ENCODE measurements at regions not wholly inside any gene's neighbourhood (a gene's known extent, or its start where the extent isn't known, plus 50 kb on each side); places are given as distances from the start of the nearest gene placed in this dataset.

GRCh38 chr20:11354846-11355245, 562.8 kb upstream of the BTBD3 start:
- no peak overlapping the region for H3K4me3 ChIP-seq (ENCODE audit: low read depth, poor library complexity, severe bottlenecking)
- WGBS, 2 donors = 87 to 89% methylated on average over 4 of the region's 4 CpGs
- DNase-seq (ENCODE audit: low spot score in 2 of 2) = no peak
- TF ChIP-seq, protein P1, sequence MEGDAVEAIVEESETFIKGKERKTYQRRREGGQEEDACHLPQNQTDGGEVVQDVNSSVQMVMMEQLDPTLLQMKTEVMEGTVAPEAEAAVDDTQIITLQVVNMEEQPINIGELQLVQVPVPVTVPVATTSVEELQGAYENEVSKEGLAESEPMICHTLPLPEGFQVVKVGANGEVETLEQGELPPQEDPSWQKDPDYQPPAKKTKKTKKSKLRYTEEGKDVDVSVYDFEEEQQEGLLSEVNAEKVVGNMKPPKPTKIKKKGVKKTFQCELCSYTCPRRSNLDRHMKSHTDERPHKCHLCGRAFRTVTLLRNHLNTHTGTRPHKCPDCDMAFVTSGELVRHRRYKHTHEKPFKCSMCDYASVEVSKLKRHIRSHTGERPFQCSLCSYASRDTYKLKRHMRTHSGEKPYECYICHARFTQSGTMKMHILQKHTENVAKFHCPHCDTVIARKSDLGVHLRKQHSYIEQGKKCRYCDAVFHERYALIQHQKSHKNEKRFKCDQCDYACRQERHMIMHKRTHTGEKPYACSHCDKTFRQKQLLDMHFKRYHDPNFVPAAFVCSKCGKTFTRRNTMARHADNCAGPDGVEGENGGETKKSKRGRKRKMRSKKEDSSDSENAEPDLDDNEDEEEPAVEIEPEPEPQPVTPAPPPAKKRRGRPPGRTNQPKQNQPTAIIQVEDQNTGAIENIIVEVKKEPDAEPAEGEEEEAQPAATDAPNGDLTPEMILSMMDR (IDR thresholded peaks at IDR 0.05) = no peak
- no peak for TF ChIP-seq POLR2A (IDR thresholded peaks at IDR 0.05)
- intact Hi-C loops (cut with DNase I; ENCODE audit: low total_unique reads) = no loop called here

DNA sequence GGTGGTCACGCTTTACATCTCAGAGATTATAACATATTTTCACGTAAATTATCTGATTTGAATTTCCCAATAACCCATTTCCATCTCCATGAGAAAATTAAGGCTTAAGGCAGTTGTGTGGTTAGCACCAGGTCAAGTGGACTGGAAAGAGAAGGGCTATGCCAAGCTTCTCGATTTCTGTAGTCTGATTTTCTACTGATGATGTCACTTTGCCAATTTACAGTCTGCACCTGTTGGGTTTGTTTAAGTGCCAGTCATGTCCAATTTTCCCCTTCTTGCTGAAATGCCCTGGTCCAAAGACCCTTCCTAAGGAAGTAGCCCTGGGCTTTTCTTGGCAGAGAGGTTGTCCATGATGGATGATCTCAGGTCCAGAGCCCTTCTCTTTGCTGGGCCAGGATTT, 562.3 kb upstream of the BTBD3 start:
- intact Hi-C loops (cut with DNase I; ENCODE audit: low total_unique reads) = no loop called here
- H3K4me3 ChIP-seq (ENCODE audit: low read depth, poor library complexity, severe bottlenecking) = no peak overlapping the region
- WGBS, 2 donors = 72 to 86% methylated on average over 3 of the region's 3 CpGs
- no peak for DNase-seq (ENCODE audit: low spot score in 2 of 2)
- TF ChIP-seq, protein P1 (IDR thresholded peaks at IDR 0.05) = no peak

- intact Hi-C loops (cut with DNase I; ENCODE audit: low total_unique reads) = no loop called here
- TF ChIP-seq, protein P1 (IDR thresholded peaks at IDR 0.05) = no peak
- no peak for TF ChIP-seq POLR2A (IDR thresholded peaks at IDR 0.05)
These were observed 561.6 kb upstream of the BTBD3 start for GRCh38 chr20:11356061-11356460.

GRCh38 chr20:11362450-11362849, 555.2 kb upstream of the BTBD3 start:
- no peak for TF ChIP-seq POLR2A (IDR thresholded peaks at IDR 0.05)
- TF ChIP-seq, protein P1 (IDR thresholded peaks at IDR 0.05) = no peak
- 88 to 92% methylated on average over 3 of the region's 3 CpGs for WGBS, 2 donors
- intact Hi-C loops (cut with DNase I; ENCODE audit: low total_unique reads) = no loop called here
- DNase-seq (ENCODE audit: low spot score in 2 of 2) = no peak
- H3K4me3 ChIP-seq (ENCODE audit: low read depth, poor library complexity, severe bottlenecking) = no peak overlapping the region

More at GRCh38 chr20:11356061-11356460, 561.6 kb upstream of the BTBD3 start:
- no peak for DNase-seq (ENCODE audit: low spot score in 2 of 2)
- no peak overlapping the region for H3K4me3 ChIP-seq (ENCODE audit: low read depth, poor library complexity, severe bottlenecking)
- WGBS, 2 donors = 88 to 94% methylated on average over 3 of the region's 3 CpGs

- intact Hi-C loops (cut with DNase I; ENCODE audit: low total_unique reads) = no loop called here
- DNase-seq (ENCODE audit: low spot score in 2 of 2) = no peak
- WGBS, 2 donors = 94 to 97% methylated on average over 5 of the region's 5 CpGs
- TF ChIP-seq, protein P1 (IDR thresholded peaks at IDR 0.05) = no peak
- TF ChIP-seq POLR2A (IDR thresholded peaks at IDR 0.05) = no peak
- H3K4me3 ChIP-seq (ENCODE audit: low read depth, poor library complexity, severe bottlenecking) = no peak overlapping the region
These were observed 553.0 kb upstream of the BTBD3 start for GRCh38 chr20:11364736-11365135.

GRCh38 chr20:11366660-11367059, 551.0 kb upstream of the BTBD3 start:
- TF ChIP-seq, protein P1 (IDR thresholded peaks at IDR 0.05) = no peak
- TF ChIP-seq POLR2A (IDR thresholded peaks at IDR 0.05) = no peak
- intact Hi-C loops (cut with DNase I; ENCODE audit: low total_unique reads) = no loop called here
- no peak for DNase-seq (ENCODE audit: low spot score in 2 of 2)
- 89 to 91% methylated on average over 4 of the region's 4 CpGs for WGBS, 2 donors
- no peak overlapping the region for H3K4me3 ChIP-seq (ENCODE audit: low read depth, poor library complexity, severe bottlenecking)

Data from lower leg skin (tissue), 4 donors.